ENCODE measurements at regions not wholly inside any gene's neighbourhood (a gene's known extent, or its start where the extent isn't known, plus 50 kb on each side); places are given as distances from the start of the nearest gene placed in this dataset.

GRCh38 chr4:136651932-136652331 is 880.4 kb downstream of the PCDH18 start:
- H4K20me1 ChIP-seq (ENCODE audit: control insufficient read depth, insufficient read depth), result no peaks in the 10 kb centered on the region

GRCh38 chr4:136651278-136651667 is 881.0 kb downstream of the PCDH18 start:
- WGBS (ENCODE audit: insufficient coverage, insufficient replicate concordance, low lambda C conversion rate, missing lambda C conversion rate), result 0% methylated on average over 1 of the region's 1 CpG
- Histone ChIP-seq H3K4me1 (ENCODE audit: control insufficient read depth, insufficient read depth, low read length) (no peaks in the 10 kb centered on the region), H3K36me3 (ENCODE audit: control insufficient read depth in 2 of 2, insufficient read depth in 2 of 2, low read length in 1 of 2) (no peaks in the 10 kb centered on the region), H3K4me3 (no peak overlapping the region), H4K20me1 (ENCODE audit: control insufficient read depth, insufficient read depth) (no peaks in the 10 kb centered on the region), H3K79me2 (ENCODE audit: control insufficient read depth, insufficient read depth, low read length) (no peaks in the 10 kb centered on the region), H3K9me3 (replicated peaks; ENCODE audit: control insufficient read depth, insufficient read depth, low read length) (no peaks in the 10 kb centered on the region), H3K4me2 (ENCODE audit: control insufficient read depth, insufficient read depth) (no peak overlapping the region), H3K9ac (ENCODE audit: control insufficient read depth, insufficient read depth, low read length) (no peak overlapping the region), H2AFZ (ENCODE audit: control insufficient read depth, low read depth, low read length) (no peak overlapping the region), H3K27me3 (replicated peaks in 1 of 2; ENCODE audit: control insufficient read depth in 2 of 2, insufficient read depth in 2 of 2, low read length in 1 of 2) (no peaks in the 10 kb centered on the region), H3K27ac (ENCODE audit: control insufficient read depth, insufficient read depth) (no peak overlapping the region)
- peak; percentile 13 for FAIRE-seq
- peak; percentile 23 for DNase-seq (ENCODE audit: low read depth, low spot score)
- no TSS peak for BruUV-seq (replicated peaks)
- in situ Hi-C loops (cut with MboI) (no loop called here), intact Hi-C loops (cut with micrococcal nuclease; ENCODE audit: unreplicated experiment) (no loop called here)
- RAD21 ChIA-PET (ENCODE audit: unreplicated experiment), result interaction anchor here (0.6 to 5.3 kb wide), 17 partner anchors 10 to 212 kb away, joined by 3 to 42 read pairs (median 4); no protein-coding TSS in a partner anchor
- CTCF ChIA-PET, result interaction anchor here (1.0 to 4.1 kb wide), 11 partner anchors 10 to 213 kb away, joined by 3 to 16 read pairs (median 8); no protein-coding TSS in a partner anchor
- SMC1A ChIA-PET (ENCODE audit: uncharacterized antibody, unreplicated experiment), result interaction anchor here (0.6 to 7.1 kb wide), 29 partner anchors 10 to 403 kb away, joined by 3 to 56 read pairs (median 6); no protein-coding TSS in a partner anchor
- POLR2A ChIA-PET, result interaction anchor here (0.6 to 1.7 kb wide), 10 partner anchors 11 to 76 kb away, joined by 3 to 5 read pairs (median 3); no protein-coding TSS in a partner anchor
- ATAC-seq, result peak; percentile 83
- TF ChIP-seq BRCA1 (IDR thresholded peaks at IDR 0.05; ENCODE audit: low read depth, low read length) (no peak), DPF2 (IDR thresholded peaks at IDR 0.05) (peak; percentile 62; the same call in 1 of the 2 replicates), MEF2B (IDR thresholded peaks at IDR 0.05; ENCODE audit: partially characterized antibody, poor library complexity, severe bottlenecking) (peak; percentile 48), NRF1 (conservative IDR thresholded peaks at IDR 0.05; ENCODE audit: low read depth, low read length) (no peak), ZNF274 (IDR thresholded peaks at IDR 0.05; ENCODE audit: insufficient read depth, insufficient read length) (no peak), BCL11A (IDR thresholded peaks at IDR 0.05; ENCODE audit: low read depth, low read length) (peak; percentile 21; the same call in 1 of the 2 replicates), IKZF1 (conservative IDR thresholded peaks at IDR 0.05) (peak; percentile 43), HSF1 (IDR thresholded peaks at IDR 0.05; ENCODE audit: low read depth, low read length) (no peak), TCF3 (IDR thresholded peaks at IDR 0.05; ENCODE audit: borderline replicate concordance, insufficient read depth, low read depth, low read length) (no peak), ZNF217 (IDR thresholded peaks at IDR 0.05) (peak; percentile 26; the same call in 1 of the 2 replicates), SPI1 (IDR thresholded peaks at IDR 0.05; ENCODE audit: borderline replicate concordance, insufficient read depth, low read depth, low read length) (peak; percentile 45; the same call in 1 of the 2 replicates), IRF4 (IDR thresholded peaks at IDR 0.05; ENCODE audit: low read depth, low read length) (no peak), ATF7 (IDR thresholded peaks at IDR 0.05; ENCODE audit: low read depth) (peak; percentile 21; the same call in 1 of the 2 replicates), MXI1 (IDR thresholded peaks at IDR 0.05; ENCODE audit: low read depth, low read length) (no peak)

More at GRCh38 chr4:136651932-136652331, 880.4 kb downstream of the PCDH18 start:
- TF ChIP-seq ATF7 (IDR thresholded peaks at IDR 0.05; ENCODE audit: low read depth) (peak; percentile 70), GABPA (IDR thresholded peaks at IDR 0.05; ENCODE audit: low read depth) (no peak), YY1 (IDR thresholded peaks at IDR 0.05; ENCODE audit: low read depth, low read length) (no peak), ZNF207 (IDR thresholded peaks at IDR 0.05; ENCODE audit: borderline replicate concordance) (no peak)
- Histone ChIP-seq H3K36me3 (ENCODE audit: control insufficient read depth in 2 of 2, insufficient read depth in 2 of 2, low read length in 1 of 2) (no peaks in the 10 kb centered on the region), H3K9me3 (replicated peaks; ENCODE audit: control insufficient read depth, insufficient read depth, low read length) (no peaks in the 10 kb centered on the region), H3K27me3 (replicated peaks in 1 of 2; ENCODE audit: control insufficient read depth in 2 of 2, insufficient read depth in 2 of 2, low read length in 1 of 2) (no peaks in the 10 kb centered on the region), H3K9ac (ENCODE audit: control insufficient read depth, insufficient read depth, low read length) (no peak overlapping the region), H2AFZ (ENCODE audit: control insufficient read depth, low read depth, low read length) (no peak overlapping the region), H3K27ac (ENCODE audit: control insufficient read depth, insufficient read depth) (no peak overlapping the region), H3K4me2 (ENCODE audit: control insufficient read depth, insufficient read depth) (no peak overlapping the region), H3K4me1 (ENCODE audit: control insufficient read depth, insufficient read depth, low read length) (no peaks in the 10 kb centered on the region), H3K4me3 (no peak overlapping the region), H3K79me2 (ENCODE audit: control insufficient read depth, insufficient read depth, low read length) (no peaks in the 10 kb centered on the region)
- intact Hi-C loops (cut with micrococcal nuclease; ENCODE audit: unreplicated experiment), result no loop called here
- no peak for FAIRE-seq
- DNase-seq (ENCODE audit: low read depth, low spot score), result no peak
- ChIA-PET POLR2A (interaction anchor here (0.8 to 1.7 kb wide), 6 partner anchors 11 to 100 kb away, joined by 3 to 5 read pairs (median 3); no protein-coding TSS in a partner anchor), CTCF (interaction anchor here (1.0 to 4.1 kb wide), 13 partner anchors 11 to 213 kb away, joined by 3 to 16 read pairs (median 7); no protein-coding TSS in a partner anchor), RAD21 (ENCODE audit: unreplicated experiment) (interaction anchor here (0.6 to 5.3 kb wide), 14 partner anchors 11 to 211 kb away, joined by 3 to 42 read pairs (median 6); no protein-coding TSS in a partner anchor), SMC1A (ENCODE audit: uncharacterized antibody, unreplicated experiment) (interaction anchor here (0.6 to 7.1 kb wide), 21 partner anchors 11 to 212 kb away, joined by 3 to 56 read pairs (median 7); no protein-coding TSS in a partner anchor)
- BruUV-seq (replicated peaks), result no TSS peak
- in situ Hi-C loops (cut with MboI), result no loop called here
- peak; percentile 58 for ATAC-seq
